Glutamatergic neuron (in vitro differentiated cells): ENCODE measurements at regions not wholly inside any gene's neighbourhood (a gene's known extent, or its start where the extent isn't known, plus 50 kb on each side); places are given as distances from the start of the nearest gene placed in this dataset.

Source experiments
- DNase-seq: peaks from one replicate; pipeline ENCODE4 v3.0.0; 2022
- H3K27ac Mint-ChIP-seq: one replicate; pipeline ENCODE4 v1.8.0; 2020; ENCODE audit warnings: mild to moderate bottlenecking, mixed read lengths, inconsistent platforms; ENCODE audit not compliant: unreplicated experiment
- H3K27me3 Mint-ChIP-seq: one replicate; pipeline ENCODE4 v1.8.0; 2020; ENCODE audit warnings: mild to moderate bottlenecking, moderate library complexity, mixed read lengths, inconsistent platforms; ENCODE audit not compliant: unreplicated experiment
- H3K36me3 Mint-ChIP-seq: one replicate; pipeline ENCODE4 v1.8.0; 2020; ENCODE audit warnings: mild to moderate bottlenecking, mixed read lengths, inconsistent platforms; ENCODE audit not compliant: unreplicated experiment
- H3K4me1 Mint-ChIP-seq: one replicate; pipeline ENCODE4 v1.8.0; 2020; ENCODE audit warnings: mild to moderate bottlenecking, low read depth, mixed read lengths, inconsistent platforms; ENCODE audit not compliant: unreplicated experiment
- H3K4me3 Mint-ChIP-seq: one replicate; pipeline ENCODE4 v1.8.0; 2020; ENCODE audit warnings: mild to moderate bottlenecking, mixed read lengths, inconsistent platforms; ENCODE audit not compliant: unreplicated experiment
- H3K9me3 Mint-ChIP-seq: one replicate; pipeline ENCODE4 v1.8.0; 2020; ENCODE audit warnings: mild to moderate bottlenecking, moderate library complexity, mixed read lengths, inconsistent platforms; ENCODE audit not compliant: unreplicated experiment
- CTCF ChIP-seq: fragments of 200-600 bp; sonication (generic); IDR thresholded peaks from one replicate; pipeline ENCODE4 v1.5.0; 2021; ENCODE audit not compliant: partially characterized antibody, unreplicated experiment

GRCh38 chr6:137647762-137648447 lies 153.7 kb upstream of the OLIG3 start:
- Mint-ChIP-seq H3K27me3 (peaks cover 7% of the 10 kb centered on the region), H3K4me1 (no peaks in the 10 kb centered on the region), H3K9me3 (no peaks in the 10 kb centered on the region), H3K36me3 (peaks cover 5% of the 10 kb centered on the region), H3K4me3 (no peak overlapping the region), H3K27ac (no peak overlapping the region)
- no peak for TF ChIP-seq CTCF
- DNase-seq: no peak

- peaks cover 4% of the 10 kb centered on the region for H3K27me3 Mint-ChIP-seq
- no peaks in the 10 kb centered on the region for H3K4me1 Mint-ChIP-seq
- no peak for TF ChIP-seq CTCF
- H3K9me3 Mint-ChIP-seq: peaks cover 3% of the 10 kb centered on the region
- no peak for DNase-seq
- no peak overlapping the region for H3K4me3 Mint-ChIP-seq
- H3K36me3 Mint-ChIP-seq: peaks cover 5% of the 10 kb centered on the region
- H3K27ac Mint-ChIP-seq: no peak overlapping the region
These were observed 156.5 kb upstream of the OLIG3 start for GRCh38 chr6:137650720-137651119.

GRCh38 chr6:137651178-137651577 lies 157.0 kb upstream of the OLIG3 start:
- Mint-ChIP-seq H3K27me3 (peaks cover 4% of the 10 kb centered on the region), H3K36me3 (peaks cover 5% of the 10 kb centered on the region), H3K4me3 (no peak overlapping the region), H3K4me1 (no peaks in the 10 kb centered on the region), H3K27ac (no peak overlapping the region), H3K9me3 (peaks cover 3% of the 10 kb centered on the region)
- no peak for DNase-seq
- no peak for TF ChIP-seq CTCF

GRCh38 chr6:137651591-137652335 lies 157.6 kb upstream of the OLIG3 start:
- H3K27me3 Mint-ChIP-seq: peaks cover 4% of the 10 kb centered on the region
- peaks cover 5% of the 10 kb centered on the region for H3K36me3 Mint-ChIP-seq
- no peak overlapping the region for H3K27ac Mint-ChIP-seq
- H3K9me3 Mint-ChIP-seq: peaks cover 3% of the 10 kb centered on the region
- DNase-seq: no peak
- H3K4me1 Mint-ChIP-seq: no peaks in the 10 kb centered on the region
- TF ChIP-seq CTCF: no peak
- H3K4me3 Mint-ChIP-seq: no peak overlapping the region

GRCh38 chr6:137652961-137653705 lies 158.9 kb upstream of the OLIG3 start:
- Mint-ChIP-seq H3K36me3 (peaks cover 5% of the 10 kb centered on the region), H3K9me3 (peaks cover 4% of the 10 kb centered on the region), H3K27ac (no peak overlapping the region), H3K27me3 (peaks cover 2% of the 10 kb centered on the region), H3K4me3 (no peak overlapping the region), H3K4me1 (peaks cover 4% of the 10 kb centered on the region)
- no peak for DNase-seq
- TF ChIP-seq CTCF: no peak
